Body of pancreas (tissue), 4 donors: ENCODE measurements at regions not wholly inside any gene's neighbourhood (a gene's known extent, or its start where the extent isn't known, plus 50 kb on each side); places are given as distances from the start of the nearest gene placed in this dataset.
"Not testable (repeated sequence)": the region's sequence is repeated elsewhere in the genome, so short reads cannot be mapped to it uniquely, and the experiment has no call there.

Experiments used
- ATAC-seq: fragments of 150-250 bp; one replicate; pipeline ENCODE4 v1.9.1; 2016
- DNase-seq, 4 donors: peaks; one replicate each; pipeline ENCODE4 v3.0.0-alpha.2; 2019
- H3K27ac ChIP-seq, 4 donors: fragments of 200-600 bp; sonication (generic); 1 replicate in 3 of 4; 2 replicates in 1 of 4; pipeline versions ENCODE4 v1.5.1 to v1.6.1; 2016 to 2019; ENCODE audit warnings: mild to moderate bottlenecking in 1 of 4, mixed read lengths in 1 of 4, moderate library complexity in 1 of 4
- H3K27me3 ChIP-seq, 2 donors: fragments of 200-600 bp; sonication (generic); one replicate each; pipeline ENCODE4 v1.6.0; 2016; ENCODE audit warnings: mild to moderate bottlenecking in 1 of 2
- H3K36me3 ChIP-seq, 2 donors: fragments of 200-600 bp; sonication (generic); replicated peaks in 1 of 2; 2 replicates each; pipeline ENCODE4 v1.5.1; 2016; ENCODE audit warnings: low read depth in 2 of 2; ENCODE audit not compliant: insufficient read depth in 1 of 2
- H3K4me1 ChIP-seq: fragments of 200-600 bp; sonication (generic); one replicate; pipeline ENCODE4 v1.6.0; 2016
- H3K4me3 ChIP-seq, 2 donors: fragments of 200-600 bp; sonication (generic); 1 replicate in 1 of 2; 2 replicates in 1 of 2; pipeline ENCODE4 v1.5.1; 2016 to 2019
- H3K9me3 ChIP-seq, 3 donors: fragments of 200-600 bp; sonication (generic); 1 replicate in 2 of 3; 2 replicates in 1 of 3; pipeline ENCODE4 v1.5.1; 2016
- POLR2A ChIP-seq, 3 donors: fragments of 450-650 bp; IDR thresholded peaks; one replicate each; pipeline ENCODE4 v1.6.1; 2016; ENCODE audit warnings: antibody characterized with exemption in 3 of 3, mild to moderate bottlenecking in 2 of 3
- WGBS, 2 donors: methylation state at CpG; one replicate each; pipeline ENCODE4 v1.1.5; 2017; 5-methylcytosine and 5-hydroxymethylcytosine counted together
- intact Hi-C: fragments of 100-400 bp; cut with DNase I; formaldehyde crosslinking; loops from one replicate; pipeline ENCODE4 v1.15.1; 2023
- TF ChIP-seq, protein P1 (sequence below), 7 experiments: fragments of 450-650 bp in 4 of 7; fragments of 200-600 bp in 3 of 7; sonication (generic) in 3 of 7; IDR thresholded peaks; one replicate each; pipeline ENCODE4 v1.5.1; 2016 to 2019; ENCODE audit warnings: antibody characterized with exemption in 7 of 7

- DNase-seq = no peak
- TF ChIP-seq, protein P1, sequence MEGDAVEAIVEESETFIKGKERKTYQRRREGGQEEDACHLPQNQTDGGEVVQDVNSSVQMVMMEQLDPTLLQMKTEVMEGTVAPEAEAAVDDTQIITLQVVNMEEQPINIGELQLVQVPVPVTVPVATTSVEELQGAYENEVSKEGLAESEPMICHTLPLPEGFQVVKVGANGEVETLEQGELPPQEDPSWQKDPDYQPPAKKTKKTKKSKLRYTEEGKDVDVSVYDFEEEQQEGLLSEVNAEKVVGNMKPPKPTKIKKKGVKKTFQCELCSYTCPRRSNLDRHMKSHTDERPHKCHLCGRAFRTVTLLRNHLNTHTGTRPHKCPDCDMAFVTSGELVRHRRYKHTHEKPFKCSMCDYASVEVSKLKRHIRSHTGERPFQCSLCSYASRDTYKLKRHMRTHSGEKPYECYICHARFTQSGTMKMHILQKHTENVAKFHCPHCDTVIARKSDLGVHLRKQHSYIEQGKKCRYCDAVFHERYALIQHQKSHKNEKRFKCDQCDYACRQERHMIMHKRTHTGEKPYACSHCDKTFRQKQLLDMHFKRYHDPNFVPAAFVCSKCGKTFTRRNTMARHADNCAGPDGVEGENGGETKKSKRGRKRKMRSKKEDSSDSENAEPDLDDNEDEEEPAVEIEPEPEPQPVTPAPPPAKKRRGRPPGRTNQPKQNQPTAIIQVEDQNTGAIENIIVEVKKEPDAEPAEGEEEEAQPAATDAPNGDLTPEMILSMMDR (IDR thresholded peaks at IDR 0.05) = no peak
- no peak for TF ChIP-seq POLR2A (IDR thresholded peaks at IDR 0.05)
- H3K9me3 ChIP-seq = no peaks in the 10 kb centered on the region
- no peak overlapping the region for H3K4me3 ChIP-seq
- intact Hi-C loops = no loop called here
- no peak overlapping the region for H3K27ac ChIP-seq
- no peak for ATAC-seq
- WGBS, 2 donors = 52 to 58% methylated on average over 4 of the region's 4 CpGs
- no peaks in the 10 kb centered on the region for H3K4me1 ChIP-seq
- H3K27me3 ChIP-seq = no peaks in the 10 kb centered on the region
- no peaks in the 10 kb centered on the region for H3K36me3 ChIP-seq
These were observed 102.0 kb upstream of the DAZL start for GRCh38 chr3:16707260-16707659.

- DNase-seq (no peak), ATAC-seq (no peak)
- Histone ChIP-seq H3K4me3 (no peak overlapping the region), H3K36me3 (no peaks in the 10 kb centered on the region), H3K9me3 (no peaks in the 10 kb centered on the region), H3K4me1 (no peaks in the 10 kb centered on the region), H3K27me3 (no peaks in the 10 kb centered on the region), H3K27ac (no peak overlapping the region)
- TF ChIP-seq POLR2A (IDR thresholded peaks at IDR 0.05) = no peak
- TF ChIP-seq, protein P1 (IDR thresholded peaks at IDR 0.05) = no peak
- intact Hi-C loops = no loop called here
These were observed 103.1 kb upstream of the DAZL start for GRCh38 chr3:16708285-16708684.

- intact Hi-C loops, ATAC-seq: not testable (repeated sequence)
- whole genome bisulfite sequencing, 2 donors = 52 to 59% methylated on average over 1 of the region's 1 CpG
These were observed 106.5 kb upstream of the DAZL start for GRCh38 chr3:16711691-16712090.

DNA sequence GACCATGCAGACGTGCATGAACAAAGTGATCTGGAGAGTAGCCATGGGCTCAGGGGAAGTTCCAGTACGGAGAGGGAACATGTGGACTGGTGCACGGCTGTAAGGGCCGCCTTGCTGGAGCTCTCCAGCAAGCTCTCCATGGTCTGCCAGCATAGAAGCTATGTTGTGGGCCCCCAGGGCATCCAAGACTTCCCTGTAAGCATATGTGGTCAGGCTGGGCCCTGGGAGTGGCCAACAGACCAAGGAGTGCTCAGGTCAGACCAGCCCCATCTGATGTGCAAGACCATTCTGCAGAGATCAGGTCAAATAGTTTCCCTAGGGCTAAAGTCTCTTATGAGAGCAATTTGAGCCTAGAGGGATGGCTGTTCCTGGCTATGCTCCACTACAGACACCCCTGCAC is 110.1 kb upstream of the DAZL start:
- intact Hi-C loops = no loop called here
- Histone ChIP-seq H3K27ac (no peak overlapping the region), H3K27me3 (no peaks in the 10 kb centered on the region), H3K36me3 (no peaks in the 10 kb centered on the region), H3K9me3 (no peaks in the 10 kb centered on the region), H3K4me1 (no peaks in the 10 kb centered on the region), H3K4me3 (no peak overlapping the region)
- DNase-seq (no peak), ATAC-seq (no peak)
- TF ChIP-seq POLR2A (IDR thresholded peaks at IDR 0.05) = no peak
- TF ChIP-seq, protein P1 (IDR thresholded peaks at IDR 0.05) = no peak
- 77% methylated on average over 4 of the region's 4 CpGs; no CpG with 5 or more reads in 1 of the 2 donors for WGBS, 2 donors

More at GRCh38 chr3:16711691-16712090, 106.5 kb upstream of the DAZL start:
- H3K36me3 ChIP-seq, H3K4me3 ChIP-seq, H3K9me3 ChIP-seq, H3K4me1 ChIP-seq, DNase-seq, H3K27ac ChIP-seq, H3K27me3 ChIP-seq: not testable (repeated sequence)

- intact Hi-C loops = no loop called here
- Histone ChIP-seq H3K4me1 (no peaks in the 10 kb centered on the region), H3K9me3 (no peaks in the 10 kb centered on the region), H3K27ac (no peak overlapping the region), H3K27me3 (no peaks in the 10 kb centered on the region), H3K4me3 (no peak overlapping the region), H3K36me3 (no peaks in the 10 kb centered on the region)
- no peak for TF ChIP-seq POLR2A (IDR thresholded peaks at IDR 0.05)
- TF ChIP-seq, protein P1 (IDR thresholded peaks at IDR 0.05) = no peak
- no peak for DNase-seq
- WGBS, 2 donors = 38 to 45% methylated on average over 3 of the region's 3 CpGs
- no peak for ATAC-seq
These were observed 114.2 kb upstream of the DAZL start for GRCh38 chr3:16719426-16719825.
